Activated CD8-positive, alpha-beta T cell treated with anti-CD3 and anti-CD28 coated beads for 36 hours (primary cell): ENCODE measurements at regions not wholly inside any gene's neighbourhood (a gene's known extent, or its start where the extent isn't known, plus 50 kb on each side); places are given as distances from the start of the nearest gene placed in this dataset.

ENCODE experiments used
- ATAC-seq: fragments of 200-7000 bp; cut with Tn5 transposase; one replicate; pipeline ENCODE4 v1.10.0; 2021; ENCODE audit warnings: mild to moderate bottlenecking, moderate library complexity
- CTCF ChIA-PET: fragments of 350-600 bp; sonication (Branson Sonifier 250); formaldehyde crosslinking; loops from one replicate; lab custom pipeline; 2021; ENCODE audit warnings: antibody characterized with exemption; lab: Charles Lee
- POLR2A ChIA-PET: fragments of 350-600 bp; sonication (Branson Sonifier 250); formaldehyde crosslinking; loops from one replicate; lab custom pipeline; 2021; ENCODE audit warnings: antibody characterized with exemption; lab: Charles Lee
- DNase-seq: peaks from one replicate; pipeline ENCODE4 v3.0.0-alpha.2; 2020
- H3K27ac Mint-ChIP-seq: one replicate; pipeline ENCODE4 v1.8.0; 2021; ENCODE audit warnings: mild to moderate bottlenecking, mixed read lengths
- H3K27me3 Mint-ChIP-seq: one replicate; pipeline ENCODE4 v1.8.0; 2021; ENCODE audit warnings: mixed read lengths
- H3K36me3 Mint-ChIP-seq: one replicate; pipeline ENCODE4 v1.8.0; 2021; ENCODE audit warnings: low read depth, mixed read lengths
- H3K4me1 Mint-ChIP-seq: one replicate; pipeline ENCODE4 v1.8.0; 2021; ENCODE audit warnings: low read depth, mixed read lengths
- H3K4me3 Mint-ChIP-seq: one replicate; pipeline ENCODE4 v1.8.0; 2021; ENCODE audit warnings: mild to moderate bottlenecking, moderate library complexity, mixed read lengths
- H3K9me3 Mint-ChIP-seq: one replicate; pipeline ENCODE4 v1.8.0; 2021; ENCODE audit warnings: mixed read lengths
- intact Hi-C: fragments of 100-400 bp; cut with micrococcal nuclease; formaldehyde crosslinking; loops from one replicate; pipeline ENCODE4 v1.10.0; 2022
- TF ChIP-seq, protein P1 (sequence below): fragments of 200-600 bp; IDR thresholded peaks from one replicate; pipeline ENCODE4 v1.8.0; 2022; ENCODE audit warnings: antibody characterized with exemption, mild to moderate bottlenecking

DNA sequence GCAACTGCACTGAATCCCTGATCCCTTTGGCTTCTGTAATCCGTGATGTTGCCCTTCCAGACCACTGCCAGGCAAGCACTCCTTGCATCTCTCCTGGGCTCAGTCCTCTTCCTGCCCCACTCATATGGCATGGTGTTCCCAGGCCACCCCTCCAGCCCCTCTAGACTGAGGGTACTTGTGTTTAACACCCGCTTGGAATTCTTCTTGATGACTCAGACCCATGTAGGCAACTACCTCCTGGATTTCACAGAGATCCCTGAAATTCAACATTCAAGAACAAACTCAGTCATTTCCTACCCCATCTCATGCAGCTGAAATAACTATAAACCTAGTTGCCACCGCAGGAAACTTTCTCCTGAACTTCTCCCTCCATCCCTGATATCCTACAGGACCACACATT lies 541.9 kb upstream of the CDH11 start:
- H3K27ac Mint-ChIP-seq, result no peak overlapping the region
- no peaks in the 10 kb centered on the region for H3K27me3 Mint-ChIP-seq
- H3K4me3 Mint-ChIP-seq, result no peak overlapping the region
- H3K4me1 Mint-ChIP-seq, result no peaks in the 10 kb centered on the region
- no peak for DNase-seq
- TF ChIP-seq, protein P1, sequence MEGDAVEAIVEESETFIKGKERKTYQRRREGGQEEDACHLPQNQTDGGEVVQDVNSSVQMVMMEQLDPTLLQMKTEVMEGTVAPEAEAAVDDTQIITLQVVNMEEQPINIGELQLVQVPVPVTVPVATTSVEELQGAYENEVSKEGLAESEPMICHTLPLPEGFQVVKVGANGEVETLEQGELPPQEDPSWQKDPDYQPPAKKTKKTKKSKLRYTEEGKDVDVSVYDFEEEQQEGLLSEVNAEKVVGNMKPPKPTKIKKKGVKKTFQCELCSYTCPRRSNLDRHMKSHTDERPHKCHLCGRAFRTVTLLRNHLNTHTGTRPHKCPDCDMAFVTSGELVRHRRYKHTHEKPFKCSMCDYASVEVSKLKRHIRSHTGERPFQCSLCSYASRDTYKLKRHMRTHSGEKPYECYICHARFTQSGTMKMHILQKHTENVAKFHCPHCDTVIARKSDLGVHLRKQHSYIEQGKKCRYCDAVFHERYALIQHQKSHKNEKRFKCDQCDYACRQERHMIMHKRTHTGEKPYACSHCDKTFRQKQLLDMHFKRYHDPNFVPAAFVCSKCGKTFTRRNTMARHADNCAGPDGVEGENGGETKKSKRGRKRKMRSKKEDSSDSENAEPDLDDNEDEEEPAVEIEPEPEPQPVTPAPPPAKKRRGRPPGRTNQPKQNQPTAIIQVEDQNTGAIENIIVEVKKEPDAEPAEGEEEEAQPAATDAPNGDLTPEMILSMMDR, result no peak
- intact Hi-C loops, result no loop called here
- CTCF ChIA-PET, result no interaction called here
- H3K9me3 Mint-ChIP-seq, result peaks cover 3% of the 10 kb centered on the region
- POLR2A ChIA-PET, result no interaction called here
- H3K36me3 Mint-ChIP-seq, result no peaks in the 10 kb centered on the region
- no peak for ATAC-seq

DNA sequence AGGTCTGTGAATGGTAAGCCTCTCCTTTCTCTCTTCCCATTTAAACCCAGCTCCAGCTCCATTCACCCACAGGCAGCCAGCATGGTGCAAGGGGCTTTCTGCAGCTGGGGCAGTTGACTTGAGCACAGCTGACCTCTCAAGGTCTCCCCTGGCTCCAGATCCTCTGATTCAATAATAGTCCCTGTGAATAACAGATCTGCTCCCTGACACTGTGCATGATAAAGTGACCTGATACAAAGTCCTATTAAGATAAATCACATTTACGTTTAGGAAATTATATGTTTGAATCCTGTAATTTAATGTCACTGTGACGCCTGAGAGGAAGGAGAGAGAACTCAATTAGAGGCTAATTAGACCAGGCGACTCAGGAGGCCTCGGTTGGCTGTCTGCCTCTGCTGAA lies 540.4 kb upstream of the CDH11 start:
- peaks cover 3% of the 10 kb centered on the region for H3K9me3 Mint-ChIP-seq
- CTCF ChIA-PET, result no interaction called here
- H3K36me3 Mint-ChIP-seq, result no peaks in the 10 kb centered on the region
- H3K4me3 Mint-ChIP-seq, result no peak overlapping the region
- ATAC-seq, result no peak
- POLR2A ChIA-PET, result no interaction called here
- no peaks in the 10 kb centered on the region for H3K4me1 Mint-ChIP-seq
- TF ChIP-seq, protein P1, result no peak
- intact Hi-C loops, result no loop called here
- H3K27ac Mint-ChIP-seq, result no peak overlapping the region
- no peaks in the 10 kb centered on the region for H3K27me3 Mint-ChIP-seq
- no peak for DNase-seq

DNA sequence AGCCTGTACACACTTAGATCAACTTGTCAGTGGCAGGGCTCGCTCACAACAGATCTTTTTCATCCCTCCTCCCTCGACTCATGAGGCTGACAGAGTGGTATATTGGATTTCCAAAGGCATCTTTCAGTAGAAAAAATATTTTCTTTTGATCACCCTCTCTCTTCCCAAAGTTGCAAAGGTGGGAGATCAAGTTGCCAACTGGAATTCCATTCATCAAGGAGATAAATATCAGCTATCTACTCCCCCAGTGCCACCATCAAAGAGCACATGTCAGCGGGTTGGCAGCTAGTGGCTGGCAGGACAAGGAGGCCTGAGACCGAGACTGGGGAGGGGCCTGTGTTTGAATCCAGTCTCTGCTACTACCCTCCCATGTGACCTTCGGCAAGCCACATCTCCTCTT lies 539.7 kb upstream of the CDH11 start:
- ChIA-PET CTCF (no interaction called here), POLR2A (no interaction called here)
- Mint-ChIP-seq H3K36me3 (no peaks in the 10 kb centered on the region), H3K9me3 (peaks cover 3% of the 10 kb centered on the region), H3K27me3 (no peaks in the 10 kb centered on the region), H3K4me3 (no peak overlapping the region), H3K4me1 (no peaks in the 10 kb centered on the region), H3K27ac (no peak overlapping the region)
- ATAC-seq, result no peak
- no peak for DNase-seq
- intact Hi-C loops, result no loop called here
- TF ChIP-seq, protein P1, result no peak

DNA sequence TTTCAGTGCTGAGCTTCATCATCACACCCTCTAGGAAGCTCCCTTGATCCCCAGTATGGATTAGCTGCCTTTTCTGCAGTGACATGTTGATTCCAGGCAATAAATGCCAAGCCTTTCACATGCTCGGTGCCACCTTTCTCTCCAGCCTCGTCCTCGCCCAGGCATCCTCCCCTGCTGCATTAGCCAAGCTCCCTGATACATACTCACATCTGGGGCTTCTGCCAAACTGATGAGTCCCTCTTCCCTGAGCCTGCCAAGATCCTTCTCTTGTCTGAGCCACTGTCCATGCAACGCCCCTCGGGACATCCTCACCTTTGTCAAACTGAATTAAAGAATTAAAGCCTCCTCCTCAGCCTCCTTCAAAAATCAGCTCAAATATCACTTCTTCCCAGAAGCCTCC lies 538.5 kb upstream of the CDH11 start:
- H3K4me3 Mint-ChIP-seq, result no peak overlapping the region
- no peaks in the 10 kb centered on the region for H3K36me3 Mint-ChIP-seq
- CTCF ChIA-PET, result no interaction called here
- H3K27ac Mint-ChIP-seq, result no peak overlapping the region
- no peak for ATAC-seq
- H3K4me1 Mint-ChIP-seq, result no peaks in the 10 kb centered on the region
- no peaks in the 10 kb centered on the region for H3K27me3 Mint-ChIP-seq
- intact Hi-C loops, result no loop called here
- POLR2A ChIA-PET, result no interaction called here
- TF ChIP-seq, protein P1, result no peak
- peaks cover 3% of the 10 kb centered on the region for H3K9me3 Mint-ChIP-seq
- DNase-seq, result no peak

DNA sequence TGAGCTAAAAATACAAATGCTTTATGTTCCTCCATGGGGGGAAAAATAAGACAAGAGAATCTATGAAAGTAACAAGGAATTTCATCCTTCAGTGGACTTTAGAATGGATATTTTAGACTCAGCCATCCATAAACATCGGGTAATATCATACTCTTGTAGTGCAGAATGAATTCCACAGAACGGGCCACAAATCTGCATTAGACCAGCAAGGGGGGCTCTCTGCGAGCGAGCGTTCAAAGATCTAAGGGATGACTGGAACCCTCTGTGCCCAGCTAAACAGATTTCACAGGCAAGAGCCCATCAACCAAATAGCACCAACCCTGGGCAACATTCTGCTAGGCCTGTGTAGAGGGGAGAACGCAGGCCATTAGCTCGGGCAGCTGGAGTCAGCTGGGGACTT lies 537.9 kb upstream of the CDH11 start:
- Mint-ChIP-seq H3K27ac (no peak overlapping the region), H3K36me3 (no peaks in the 10 kb centered on the region), H3K4me1 (no peaks in the 10 kb centered on the region), H3K9me3 (peaks cover 3% of the 10 kb centered on the region), H3K27me3 (no peaks in the 10 kb centered on the region), H3K4me3 (no peak overlapping the region)
- intact Hi-C loops, result no loop called here
- ATAC-seq, result no peak
- POLR2A ChIA-PET, result no interaction called here
- no peak for DNase-seq
- TF ChIP-seq, protein P1, result no peak
- CTCF ChIA-PET, result no interaction called here
